ENCODE measurements at regions not wholly inside any gene's neighbourhood (a gene's known extent, or its start where the extent isn't known, plus 50 kb on each side); places are given as distances from the start of the nearest gene placed in this dataset.

DNA sequence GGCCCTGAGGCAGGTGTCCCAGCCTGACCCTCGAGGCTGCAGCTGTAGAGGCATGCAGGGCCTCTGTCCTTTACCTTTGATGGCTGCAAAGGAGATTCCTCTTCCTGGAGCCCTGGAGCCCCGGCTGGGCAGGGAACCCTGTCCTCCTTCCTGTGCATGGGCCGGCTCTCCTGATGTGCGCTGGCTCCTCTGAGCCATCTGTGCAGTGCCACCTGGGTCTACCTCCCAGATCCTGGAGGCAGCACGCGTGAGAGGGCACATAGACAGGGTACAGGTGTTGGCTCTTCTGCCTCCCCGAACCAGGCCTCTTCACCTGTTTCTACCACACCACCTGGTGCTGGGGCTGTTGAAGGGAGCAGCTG is 115.1 kb downstream of the BEGAIN start:
- TF ChIP-seq SUZ12 (IDR thresholded peaks at IDR 0.05; ENCODE audit: extremely low read depth, insufficient read depth, insufficient read length): no peak
- no peak for TF ChIP-seq YY1 (IDR thresholded peaks at IDR 0.05; ENCODE audit: insufficient read depth, insufficient read length)
- TF ChIP-seq ZNF274 (IDR thresholded peaks at IDR 0.05; ENCODE audit: low read depth, low read length): no peak

All from NT2/D1 (cell line).